Vagina (tissue), 2 donors: ENCODE measurements at regions not wholly inside any gene's neighbourhood (a gene's known extent, or its start where the extent isn't known, plus 50 kb on each side); places are given as distances from the start of the nearest gene placed in this dataset.

ENCODE experiments used
- CTCF ChIP-seq, 3 experiments: fragments of 450-650 bp in 2 of 3; fragments of 200-600 bp in 1 of 3; sonication (generic) in 1 of 3; IDR thresholded peaks; one replicate each; pipeline ENCODE4 v1.5.1; 2017 to 2019; ENCODE audit warnings: antibody characterized with exemption in 3 of 3, mild to moderate bottlenecking in 2 of 3, moderate library complexity in 2 of 3
- POLR2A ChIP-seq, 2 donors: fragments of 450-650 bp; IDR thresholded peaks; one replicate each; pipeline ENCODE4 v1.6.1; 2017; ENCODE audit warnings: antibody characterized with exemption in 2 of 2, mild to moderate bottlenecking in 2 of 2, moderate library complexity in 2 of 2
- POLR2AphosphoS5 ChIP-seq, 2 donors: sonication (generic); formaldehyde crosslinking; IDR thresholded peaks; one replicate each; pipeline ENCODE4 v1.9.0; 2017; ENCODE audit warnings: antibody characterized with exemption in 2 of 2, mild to moderate bottlenecking in 2 of 2, low read depth in 1 of 2; ENCODE audit not compliant: insufficient read depth in 1 of 2

- TF ChIP-seq POLR2A (IDR thresholded peaks at IDR 0.05) (no peak), CTCF (IDR thresholded peaks at IDR 0.05) (no peak), POLR2AphosphoS5 (IDR thresholded peaks at IDR 0.05; ENCODE audit: insufficient read depth in 1 of 2, low read depth in 1 of 2) (no peak)
Measured at GRCh38 chr1:56426587-56427381, 152.6 kb downstream of the PLPP3 start.
